Fibroblast of mammary gland (primary cell): ENCODE measurements at regions not wholly inside any gene's neighbourhood (a gene's known extent, or its start where the extent isn't known, plus 50 kb on each side); places are given as distances from the start of the nearest gene placed in this dataset.

Experiments
- DNase-seq: peaks from one replicate; pipeline ENCODE4 v3.0.0-alpha.2; 2010; ENCODE audit warnings: low read depth
- H3K4me3 ChIP-seq: 2 replicates; pipeline ENCODE4 v1.5.1; 2011; ENCODE audit warnings: low read depth, mild to moderate bottlenecking, low read length, moderate library complexity; ENCODE audit not compliant: control insufficient read depth
- CTCF ChIP-seq: conservative IDR thresholded peaks from 2 replicates; pipeline ENCODE4 v1.5.1; 2011; ENCODE audit warnings: low read depth, low read length, inconsistent platforms; ENCODE audit not compliant: control insufficient read depth, insufficient read depth

GRCh38 chr1:25106352-25106751 is 126.0 kb downstream of the SYF2 start:
- no peak for TF ChIP-seq CTCF
- H3K4me3 ChIP-seq: no peak overlapping the region
- DNase-seq: no peak

DNA sequence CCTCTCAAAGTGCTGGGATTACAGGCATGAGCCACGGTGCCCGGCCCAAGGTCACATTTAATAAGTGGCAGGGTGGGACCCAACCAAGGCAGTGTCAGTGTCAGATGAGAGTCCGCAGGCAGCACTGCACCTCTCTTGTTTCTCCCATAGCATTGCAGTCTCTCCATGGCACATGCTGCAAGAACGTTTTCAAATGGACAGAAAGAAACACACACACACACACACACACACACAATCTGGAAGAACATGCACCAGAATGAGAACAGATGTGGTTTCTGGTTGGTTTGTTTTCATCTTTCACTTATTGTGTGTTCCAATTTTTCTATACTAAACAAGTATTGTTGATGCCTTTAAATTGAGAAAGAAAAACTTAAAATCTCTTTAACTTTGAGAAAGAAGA is 126.5 kb downstream of the SYF2 start:
- DNase-seq: no peak
- H3K4me3 ChIP-seq: no peak overlapping the region
- TF ChIP-seq CTCF: no peak

DNA sequence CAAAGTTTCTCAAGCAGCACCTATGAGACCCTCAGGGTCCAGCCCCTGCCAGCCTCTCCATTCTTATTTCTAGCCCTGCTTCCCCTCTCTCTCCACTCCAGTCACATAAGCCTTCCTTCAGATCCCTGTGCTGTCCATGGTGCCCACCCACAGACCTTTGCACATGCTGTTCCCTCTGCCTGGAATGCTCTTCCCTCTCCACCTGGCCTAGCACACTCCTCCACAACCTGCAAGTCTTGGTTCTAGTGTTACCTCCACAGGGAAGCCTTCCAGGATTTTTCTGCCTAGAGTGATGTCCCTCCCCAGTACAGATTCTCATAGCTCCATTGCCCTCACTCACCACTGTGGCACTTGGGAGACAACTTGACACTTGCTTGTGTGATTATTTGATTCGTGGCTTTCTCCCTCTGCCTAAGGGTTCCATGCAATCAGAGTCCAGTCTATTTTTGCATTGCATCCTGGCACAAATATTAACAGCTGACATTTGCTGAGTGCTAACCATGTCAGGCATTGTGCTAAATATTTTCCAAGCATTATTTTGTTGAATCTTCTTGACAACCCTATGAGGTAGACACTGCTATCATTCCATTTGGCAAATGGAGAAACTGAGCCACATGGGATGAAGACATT is 127.3 kb downstream of the SYF2 start:
- no peak for DNase-seq
- no peak for TF ChIP-seq CTCF
- no peak overlapping the region for H3K4me3 ChIP-seq

DNA sequence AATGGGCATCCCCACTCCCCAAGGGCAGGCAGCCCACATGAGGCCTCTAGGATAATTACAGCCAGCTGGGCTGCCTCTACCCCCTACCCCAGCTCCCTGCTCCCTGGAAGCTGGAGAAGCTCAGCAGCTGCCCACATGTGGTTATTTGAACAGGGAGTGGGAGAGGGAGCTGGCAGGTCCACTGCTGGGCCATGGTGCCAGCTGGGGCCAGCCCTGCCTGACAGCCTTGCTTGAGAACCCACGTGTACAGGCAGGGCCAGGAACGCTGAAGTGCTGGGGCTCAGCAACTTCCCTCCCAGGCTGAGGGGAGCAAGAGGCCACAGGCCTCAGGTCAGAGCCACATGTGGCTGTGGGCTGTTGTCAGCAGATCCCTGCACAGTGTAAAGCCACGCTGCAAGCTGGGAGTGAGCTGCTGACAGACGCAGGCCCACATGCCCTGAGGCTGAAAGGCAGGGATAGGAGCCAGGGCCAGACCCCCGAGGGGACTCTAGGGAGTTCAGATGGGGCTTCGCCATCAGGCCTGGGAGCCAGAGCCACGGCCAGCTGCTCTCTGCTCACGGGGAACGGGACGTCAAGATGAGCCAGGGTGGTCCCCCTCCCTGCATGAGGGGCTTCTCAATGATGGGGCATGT is 129.0 kb downstream of the SYF2 start:
- no peak for TF ChIP-seq CTCF
- no peak for DNase-seq

GRCh38 chr1:25100151-25100833 is 132.0 kb downstream of the SYF2 start:
- no peak for DNase-seq
- H3K4me3 ChIP-seq: no peak overlapping the region
- no peak for TF ChIP-seq CTCF

More for the DNA sequence above, 129.0 kb downstream of the SYF2 start:
- H3K4me3 ChIP-seq: no peak overlapping the region

- no peak for TF ChIP-seq CTCF
- H3K4me3 ChIP-seq: no peak overlapping the region
- no peak for DNase-seq
These were observed 132.9 kb downstream of the SYF2 start for GRCh38 chr1:25099343-25099951.
